GM21381 (cell line): ENCODE measurements at regions not wholly inside any gene's neighbourhood (a gene's known extent, or its start where the extent isn't known, plus 50 kb on each side); places are given as distances from the start of the nearest gene placed in this dataset.

Experiments
- ATAC-seq: cut with Tn5 transposase; IDR thresholded peaks from one replicate; pipeline ENCODE4 v1.9.1; 2021; ENCODE audit warnings: mild to moderate bottlenecking, moderate library complexity; ENCODE audit not compliant: unreplicated experiment

GRCh38 chr4:89604951-89605350 is 232.0 kb downstream of the SNCA start:
- no peak for ATAC-seq

- ATAC-seq: no peak
These were observed 237.9 kb downstream of the SNCA start for GRCh38 chr4:89599026-89599425.

- ATAC-seq: no peak
These were observed 238.4 kb downstream of the SNCA start for GRCh38 chr4:89598602-89599001.

- ATAC-seq: no peak
These were observed 241.7 kb downstream of the SNCA start for GRCh38 chr4:89595125-89595789.

GRCh38 chr4:89590128-89590527 is 246.8 kb downstream of the SNCA start:
- ATAC-seq: no peak

- no peak for ATAC-seq
These were observed 248.5 kb downstream of the SNCA start for GRCh38 chr4:89588421-89588820.

- ATAC-seq: no peak
These were observed 249.6 kb downstream of the SNCA start for GRCh38 chr4:89587364-89587763.

- ATAC-seq: no peak
These were observed 250.1 kb downstream of the SNCA start for GRCh38 chr4:89586864-89587263.

GRCh38 chr4:89586318-89586717 is 250.6 kb downstream of the SNCA start:
- no peak for ATAC-seq

- no peak for ATAC-seq
These were observed 254.0 kb downstream of the SNCA start for GRCh38 chr4:89582756-89583505.

GRCh38 chr4:89579771-89580170 is 257.2 kb downstream of the SNCA start:
- ATAC-seq: no peak

- ATAC-seq: no peak
These were observed 260.7 kb downstream of the SNCA start for GRCh38 chr4:89576246-89576645.

- no peak for ATAC-seq
These were observed 261.1 kb downstream of the SNCA start for GRCh38 chr4:89575840-89576239.

- no peak for ATAC-seq
These were observed 262.8 kb downstream of the SNCA start for GRCh38 chr4:89574176-89574575.

- no peak for ATAC-seq
These were observed 263.3 kb downstream of the SNCA start for GRCh38 chr4:89573656-89574055.

GRCh38 chr4:89572224-89572858 is 264.6 kb downstream of the SNCA start:
- ATAC-seq: no peak

GRCh38 chr4:89570931-89571330 is 263.3 kb upstream of the GPRIN3 start:
- no peak for ATAC-seq

GRCh38 chr4:89567936-89568335 is 260.3 kb upstream of the GPRIN3 start:
- ATAC-seq: no peak

GRCh38 chr4:89563431-89563830 is 255.8 kb upstream of the GPRIN3 start:
- no peak for ATAC-seq

- ATAC-seq: no peak
These were observed 255.1 kb upstream of the GPRIN3 start for GRCh38 chr4:89562746-89563145.

GRCh38 chr4:89561048-89561447 is 253.4 kb upstream of the GPRIN3 start:
- no peak for ATAC-seq

GRCh38 chr4:89558147-89558546 is 250.5 kb upstream of the GPRIN3 start:
- no peak for ATAC-seq
